ENCODE measurements at regions not wholly inside any gene's neighbourhood (a gene's known extent, or its start where the extent isn't known, plus 50 kb on each side); places are given as distances from the start of the nearest gene placed in this dataset.

GRCh38 chr5:84831701-84832100 is 447.0 kb upstream of the EDIL3 start:
- Mint-ChIP-seq H3K27me3 (ENCODE audit: low read depth) (no peaks in the 10 kb centered on the region), H3K9me3 (peaks cover 28% of the 10 kb centered on the region), H3K4me1 (no peaks in the 10 kb centered on the region), H3K27ac (no peak overlapping the region), H3K36me3 (no peaks in the 10 kb centered on the region), H3K4me3 (no peak overlapping the region)
- no peak for TF ChIP-seq CTCF (IDR thresholded peaks at IDR 0.05; ENCODE audit: unreplicated experiment)
- DNase-seq (ENCODE audit: low spot score in 2 of 2, unreplicated experiment in 2 of 2), result no peak

- no peak overlapping the region for H3K4me3 Mint-ChIP-seq
- DNase-seq (ENCODE audit: low spot score in 2 of 2, unreplicated experiment in 2 of 2), result no peak
- no peaks in the 10 kb centered on the region for H3K36me3 Mint-ChIP-seq
- TF ChIP-seq CTCF (IDR thresholded peaks at IDR 0.05; ENCODE audit: unreplicated experiment), result no peak
- peaks cover 28% of the 10 kb centered on the region for H3K9me3 Mint-ChIP-seq
- H3K27me3 Mint-ChIP-seq (ENCODE audit: low read depth), result no peaks in the 10 kb centered on the region
- no peaks in the 10 kb centered on the region for H3K4me1 Mint-ChIP-seq
- no peak overlapping the region for H3K27ac Mint-ChIP-seq
These were observed 445.6 kb upstream of the EDIL3 start for GRCh38 chr5:84830265-84830664.

GRCh38 chr5:84825606-84826005 is 440.9 kb upstream of the EDIL3 start:
- no peaks in the 10 kb centered on the region for H3K27me3 Mint-ChIP-seq (ENCODE audit: low read depth)
- H3K4me1 Mint-ChIP-seq, result no peaks in the 10 kb centered on the region
- peaks cover under 1% of the 10 kb centered on the region for H3K9me3 Mint-ChIP-seq
- no peak overlapping the region for H3K27ac Mint-ChIP-seq
- no peak for DNase-seq (ENCODE audit: low spot score in 2 of 2, unreplicated experiment in 2 of 2)
- no peaks in the 10 kb centered on the region for H3K36me3 Mint-ChIP-seq
- no peak for TF ChIP-seq CTCF (IDR thresholded peaks at IDR 0.05; ENCODE audit: unreplicated experiment)
- no peak overlapping the region for H3K4me3 Mint-ChIP-seq

- DNase-seq (ENCODE audit: low spot score in 2 of 2, unreplicated experiment in 2 of 2), result no peak
- no peak for TF ChIP-seq CTCF (IDR thresholded peaks at IDR 0.05; ENCODE audit: unreplicated experiment)
- Mint-ChIP-seq H3K27ac (no peak overlapping the region), H3K36me3 (no peaks in the 10 kb centered on the region), H3K27me3 (ENCODE audit: low read depth) (no peaks in the 10 kb centered on the region), H3K4me3 (no peak overlapping the region), H3K9me3 (no peaks in the 10 kb centered on the region), H3K4me1 (peaks cover 2% of the 10 kb centered on the region)
These were observed 437.2 kb upstream of the EDIL3 start for GRCh38 chr5:84821924-84822323.

GRCh38 chr5:84817953-84818352 is 433.3 kb upstream of the EDIL3 start:
- H3K36me3 Mint-ChIP-seq, result no peaks in the 10 kb centered on the region
- H3K9me3 Mint-ChIP-seq, result no peaks in the 10 kb centered on the region
- H3K27ac Mint-ChIP-seq, result no peak overlapping the region
- H3K27me3 Mint-ChIP-seq (ENCODE audit: low read depth), result no peaks in the 10 kb centered on the region
- no peak for TF ChIP-seq CTCF (IDR thresholded peaks at IDR 0.05; ENCODE audit: unreplicated experiment)
- no peak overlapping the region for H3K4me3 Mint-ChIP-seq
- H3K4me1 Mint-ChIP-seq, result peaks cover 2% of the 10 kb centered on the region
- DNase-seq (ENCODE audit: low spot score in 2 of 2, unreplicated experiment in 2 of 2), result no peak
